Gastroesophageal sphincter (tissue), 3 donors: ENCODE measurements at regions not wholly inside any gene's neighbourhood (a gene's known extent, or its start where the extent isn't known, plus 50 kb on each side); places are given as distances from the start of the nearest gene placed in this dataset.

Source experiments
- CTCF ChIP-seq, 4 experiments: fragments of 200-600 bp in 2 of 4; fragments of 450-650 bp in 2 of 4; sonication (generic) in 1 of 4; IDR thresholded peaks; one replicate each; pipeline ENCODE4 v1.5.1; 2017 to 2019; ENCODE audit warnings: antibody characterized with exemption in 4 of 4, mild to moderate bottlenecking in 2 of 4, moderate library complexity in 2 of 4
- EP300 ChIP-seq: sonication (generic); formaldehyde crosslinking; IDR thresholded peaks from one replicate; pipeline ENCODE4 v1.6.1; 2017; ENCODE audit warnings: antibody characterized with exemption, mild to moderate bottlenecking
- POLR2A ChIP-seq, 2 donors: fragments of 450-650 bp; IDR thresholded peaks; one replicate each; pipeline ENCODE4 v1.6.1; 2017; ENCODE audit warnings: antibody characterized with exemption in 2 of 2, mild to moderate bottlenecking in 2 of 2, moderate library complexity in 1 of 2
- POLR2AphosphoS5 ChIP-seq: sonication (generic); formaldehyde crosslinking; IDR thresholded peaks from one replicate; pipeline ENCODE4 v1.6.1; 2017; ENCODE audit warnings: antibody characterized with exemption

- TF ChIP-seq CTCF (IDR thresholded peaks at IDR 0.05) (no peak), POLR2A (IDR thresholded peaks at IDR 0.05) (no peak), POLR2AphosphoS5 (no peak), EP300 (no peak)
Observed at GRCh38 chr10:78582540-78582939, 486.2 kb upstream of the ZMIZ1 start.
